NCI-H82 treated with DMSO at 0.1 percent for 48 hours (cell line): ENCODE measurements at regions not wholly inside any gene's neighbourhood (a gene's known extent, or its start where the extent isn't known, plus 50 kb on each side); places are given as distances from the start of the nearest gene placed in this dataset.
A peak's percentile ranks its signal among the peaks of the same experiment; 100 is the strongest.

Source experiments
- DNase-seq: peaks from one replicate; lab custom pipeline; 2025; ENCODE audit not compliant: unreplicated experiment; lab: John Stamatoyannopoulos, UW

- DNase-seq: peak; percentile 43
Observed at GRCh38 chr6:104326173-104327001, 533.3 kb downstream of the HACE1 start.

GRCh38 chr6:104325341-104326172 lies 534.2 kb downstream of the HACE1 start:
- DNase-seq: peak; percentile 1

- DNase-seq: no peak
Observed at GRCh38 chr6:104324301-104324700, 535.4 kb downstream of the HACE1 start.

GRCh38 chr6:104322841-104323240 lies 536.9 kb downstream of the HACE1 start:
- DNase-seq: no peak

GRCh38 chr6:104321301-104321700 lies 538.4 kb downstream of the HACE1 start:
- no peak for DNase-seq

- no peak for DNase-seq
Observed at GRCh38 chr6:104320896-104321295, 538.8 kb downstream of the HACE1 start.

GRCh38 chr6:104312851-104313250 lies 546.9 kb downstream of the HACE1 start:
- no peak for DNase-seq

- DNase-seq: no peak
Observed at GRCh38 chr6:104306211-104306610, 553.5 kb downstream of the HACE1 start.

- DNase-seq: no peak
Observed at GRCh38 chr6:104305206-104305605, 554.5 kb downstream of the HACE1 start.

GRCh38 chr6:104301951-104302350 lies 557.8 kb downstream of the HACE1 start:
- no peak for DNase-seq

GRCh38 chr6:104286641-104287040 lies 573.1 kb downstream of the HACE1 start:
- DNase-seq: no peak

- no peak for DNase-seq
Observed at GRCh38 chr6:104284872-104285271, 574.8 kb downstream of the HACE1 start.

- no peak for DNase-seq
Observed at GRCh38 chr6:104282581-104282980, 577.1 kb downstream of the HACE1 start.

- no peak for DNase-seq
Observed at GRCh38 chr6:104281370-104281769, 578.3 kb downstream of the HACE1 start.

GRCh38 chr6:104268389-104268788 lies 591.3 kb downstream of the HACE1 start:
- no peak for DNase-seq

GRCh38 chr6:104266922-104267321 lies 592.8 kb downstream of the HACE1 start:
- no peak for DNase-seq

- no peak for DNase-seq
Observed at GRCh38 chr6:104256646-104257045, 603.1 kb downstream of the HACE1 start.

GRCh38 chr6:104253236-104253635 lies 606.5 kb downstream of the HACE1 start:
- DNase-seq: no peak

GRCh38 chr6:104252276-104252675 lies 607.4 kb downstream of the HACE1 start:
- no peak for DNase-seq

- DNase-seq: no peak
Observed at GRCh38 chr6:104251651-104252050, 608.1 kb downstream of the HACE1 start.

- DNase-seq: no peak
Observed at GRCh38 chr6:104240865-104241264, 618.9 kb downstream of the HACE1 start.

GRCh38 chr6:104239971-104240370 lies 619.7 kb downstream of the HACE1 start:
- no peak for DNase-seq
